AG09309 (cell line): ENCODE measurements at regions not wholly inside any gene's neighbourhood (a gene's known extent, or its start where the extent isn't known, plus 50 kb on each side); places are given as distances from the start of the nearest gene placed in this dataset.
"Not testable (repeated sequence)": the region's sequence is repeated elsewhere in the genome, so short reads cannot be mapped to it uniquely, and the experiment has no call there.

Experiments used
- DNase-seq: peaks from one replicate; pipeline ENCODE4 v3.0.0-alpha.2; 2010; ENCODE audit warnings: low read depth
- H3K4me3 ChIP-seq: 2 replicates; pipeline ENCODE4 v1.5.1; 2011; ENCODE audit warnings: mild to moderate bottlenecking, low read depth, low read length, moderate library complexity; ENCODE audit not compliant: control insufficient read depth
- CTCF ChIP-seq: IDR thresholded peaks from 2 replicates; pipeline ENCODE4 v1.5.1; 2011; ENCODE audit warnings: mild to moderate bottlenecking, low read depth, low read length, inconsistent platforms; ENCODE audit not compliant: insufficient read depth, control insufficient read depth; ENCODE audit errors: missing control alignments

- H3K4me3 ChIP-seq = no peak overlapping the region
- TF ChIP-seq CTCF = no peak
- DNase-seq = no peak
Observed at GRCh38 chr5:25444697-25445096, 799.9 kb upstream of the CDH10 start.

DNA sequence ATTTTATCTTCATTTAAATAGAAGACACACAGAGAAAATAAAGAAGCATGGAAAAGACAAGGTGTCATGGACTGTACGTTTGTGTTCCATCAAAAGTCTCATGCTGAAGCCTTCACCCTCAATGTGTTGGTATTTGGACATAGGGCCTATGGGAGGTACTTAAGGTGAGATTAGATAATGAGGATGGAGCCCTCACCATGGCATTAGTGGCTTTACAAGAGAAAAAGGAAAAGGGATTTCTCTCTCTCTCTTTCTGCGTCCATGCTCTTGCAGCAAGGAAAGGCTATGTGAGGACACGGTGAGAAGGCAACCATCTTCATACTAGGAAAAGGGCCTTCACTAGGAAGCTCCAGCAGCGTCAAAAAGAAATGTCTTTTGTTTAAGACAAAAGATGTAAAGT lies 797.0 kb upstream of the CDH10 start:
- no peak for TF ChIP-seq CTCF
- DNase-seq = no peak
- no peak overlapping the region for H3K4me3 ChIP-seq

DNA sequence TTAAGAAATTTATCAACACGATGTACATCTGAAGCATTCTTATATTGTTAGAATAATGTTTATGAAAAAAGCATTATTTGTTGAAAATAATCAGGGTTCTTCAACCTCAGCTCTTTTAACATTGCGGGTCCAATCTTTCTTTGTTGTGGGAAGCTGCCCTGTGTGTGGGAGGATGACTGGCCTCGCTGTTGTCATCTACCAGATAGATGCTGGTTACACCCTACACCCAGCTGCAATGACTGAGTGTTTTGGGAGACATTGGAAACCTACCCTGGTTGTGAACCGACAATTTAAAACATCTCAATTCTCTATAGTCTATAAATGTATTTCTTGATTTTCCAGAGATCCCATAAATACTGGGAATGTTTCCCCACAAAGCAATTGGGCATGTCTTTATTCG lies 794.2 kb upstream of the CDH10 start:
- H3K4me3 ChIP-seq = no peak overlapping the region
- DNase-seq = no peak
- TF ChIP-seq CTCF = no peak

GRCh38 chr5:25438375-25438774 lies 793.6 kb upstream of the CDH10 start:
- not testable (repeated sequence) for H3K4me3 ChIP-seq, DNase-seq

- TF ChIP-seq CTCF = no peak
- no peak for DNase-seq
- no peak overlapping the region for H3K4me3 ChIP-seq
Observed at GRCh38 chr5:25436452-25436851, 791.7 kb upstream of the CDH10 start.

DNA sequence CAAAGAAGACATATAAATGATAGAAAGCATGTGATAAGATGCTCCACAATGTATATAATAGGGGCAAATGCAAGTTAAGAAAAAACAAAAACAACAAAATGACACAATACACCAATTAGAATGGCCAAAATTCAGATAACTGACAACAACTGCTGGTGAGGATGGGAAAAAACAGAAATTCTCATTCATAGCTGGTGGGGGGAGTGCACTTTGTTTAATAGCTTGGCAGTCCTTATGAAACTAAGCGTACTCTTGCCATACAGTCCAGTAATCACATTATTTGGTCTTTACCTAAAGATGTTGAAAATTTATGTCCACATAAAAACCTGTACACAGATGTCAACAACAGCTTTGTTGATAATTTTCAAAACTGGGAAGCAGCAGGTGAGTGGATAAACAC lies 791.1 kb upstream of the CDH10 start:
- no peak for DNase-seq
- H3K4me3 ChIP-seq = no peak overlapping the region
- TF ChIP-seq CTCF = no peak

DNA sequence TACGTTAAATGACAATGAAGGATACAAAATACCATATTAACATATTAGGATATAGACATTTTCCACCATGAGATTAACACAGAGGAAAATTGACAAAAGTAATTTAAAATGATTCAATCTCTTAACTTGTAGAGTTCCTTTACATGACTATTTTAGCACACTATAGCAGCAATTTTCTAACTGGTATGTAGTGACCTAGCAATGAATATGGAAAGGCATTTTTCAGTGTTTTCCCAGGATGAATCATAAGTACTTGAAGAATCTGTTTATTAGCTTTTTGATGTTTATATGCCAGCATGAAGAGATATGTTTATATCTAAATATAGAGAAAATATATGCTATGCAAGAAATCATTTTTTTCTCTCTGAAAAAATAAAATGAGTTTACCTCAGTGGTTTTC lies 782.5 kb upstream of the CDH10 start:
- TF ChIP-seq CTCF = no peak
- no peak overlapping the region for H3K4me3 ChIP-seq
- no peak for DNase-seq
